ENCODE measurements at regions not wholly inside any gene's neighbourhood (a gene's known extent, or its start where the extent isn't known, plus 50 kb on each side); places are given as distances from the start of the nearest gene placed in this dataset.

DNA sequence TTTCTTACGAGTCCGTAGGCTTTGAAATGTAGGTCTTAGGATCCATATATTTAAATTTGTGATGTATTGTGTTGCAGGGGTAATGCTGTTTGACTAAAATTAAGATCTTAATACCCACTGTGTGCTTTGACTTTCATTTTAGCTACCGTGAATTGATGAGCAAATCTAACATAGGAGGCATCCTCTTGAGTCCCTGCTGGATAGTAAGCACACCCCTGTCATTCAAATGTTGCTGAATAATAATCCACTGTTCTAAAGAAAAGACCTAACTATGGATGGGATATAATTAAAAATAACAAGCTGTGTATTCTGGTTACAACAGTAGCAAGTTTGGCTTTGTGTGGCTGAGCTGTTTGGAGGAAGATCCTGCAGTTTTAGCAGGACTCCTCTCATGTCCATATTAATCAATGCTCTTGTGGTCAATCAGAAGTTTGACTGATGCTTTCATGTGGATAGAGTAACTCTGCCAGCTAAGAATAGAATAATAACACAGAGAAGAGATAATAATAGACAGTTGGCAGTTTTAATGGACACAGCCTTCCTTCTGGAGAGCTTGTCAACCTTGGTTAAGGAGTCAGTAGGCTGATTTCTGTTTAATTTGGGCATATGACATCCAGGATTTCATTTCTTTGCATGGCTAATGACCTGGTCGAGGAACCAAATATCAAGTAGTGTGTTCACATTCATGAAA is 148.1 kb upstream of the MIS18BP1 start:
- FAIRE-seq = no peak
- no peak for DNase-seq (ENCODE audit: low spot score in 2 of 2)

- FAIRE-seq (no peak), DNase-seq (ENCODE audit: low spot score in 2 of 2) (no peak)
These were observed 147.5 kb upstream of the MIS18BP1 start for GRCh38 chr14:45400509-45400908.

GRCh38 chr14:45381091-45381490 is 128.1 kb upstream of the MIS18BP1 start:
- FAIRE-seq (no peak), DNase-seq (ENCODE audit: low spot score in 2 of 2) (no peak)

DNA sequence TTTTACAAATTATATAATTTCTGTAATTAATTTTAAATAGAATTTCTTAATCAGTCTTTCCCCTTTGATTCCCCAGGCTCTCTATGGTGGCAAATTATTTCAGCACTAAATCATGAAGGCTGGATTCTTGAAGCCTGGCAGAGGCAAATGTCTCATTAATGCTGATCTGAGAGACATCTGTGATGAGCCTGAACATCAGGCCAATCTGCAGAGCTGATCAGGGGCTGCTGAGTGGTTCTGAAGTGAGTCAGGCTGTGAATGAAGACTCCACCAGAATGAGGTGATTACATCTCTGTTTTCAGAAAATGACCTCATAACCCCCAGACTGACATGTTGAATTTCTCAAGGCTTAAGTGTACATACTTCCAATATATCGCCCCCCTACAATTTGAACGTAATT is 124.2 kb upstream of the MIS18BP1 start:
- FAIRE-seq = no peak
- DNase-seq (ENCODE audit: low spot score in 2 of 2) = no peak

DNA sequence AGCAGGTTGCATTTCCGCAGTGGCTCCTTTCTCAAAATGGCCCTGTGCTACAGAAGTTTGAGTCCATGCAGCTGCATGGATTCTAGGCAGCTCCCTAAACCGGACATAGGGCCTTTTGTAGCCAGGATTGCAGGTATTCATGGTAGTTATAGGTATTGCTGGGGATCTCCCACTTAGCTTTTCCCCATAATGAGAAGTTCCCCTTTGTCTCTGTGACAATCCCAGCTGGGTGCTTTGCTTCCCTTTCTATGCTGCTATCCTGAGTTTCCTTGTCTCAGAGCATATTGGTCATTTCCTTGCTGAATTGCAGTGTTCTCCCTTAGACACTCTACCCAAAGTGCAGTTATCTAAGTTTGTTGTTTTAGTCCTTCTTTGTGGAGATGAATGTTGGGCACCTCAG is 120.9 kb upstream of the MIS18BP1 start:
- no peak for FAIRE-seq
- DNase-seq (ENCODE audit: low spot score in 2 of 2) = no peak

DNA sequence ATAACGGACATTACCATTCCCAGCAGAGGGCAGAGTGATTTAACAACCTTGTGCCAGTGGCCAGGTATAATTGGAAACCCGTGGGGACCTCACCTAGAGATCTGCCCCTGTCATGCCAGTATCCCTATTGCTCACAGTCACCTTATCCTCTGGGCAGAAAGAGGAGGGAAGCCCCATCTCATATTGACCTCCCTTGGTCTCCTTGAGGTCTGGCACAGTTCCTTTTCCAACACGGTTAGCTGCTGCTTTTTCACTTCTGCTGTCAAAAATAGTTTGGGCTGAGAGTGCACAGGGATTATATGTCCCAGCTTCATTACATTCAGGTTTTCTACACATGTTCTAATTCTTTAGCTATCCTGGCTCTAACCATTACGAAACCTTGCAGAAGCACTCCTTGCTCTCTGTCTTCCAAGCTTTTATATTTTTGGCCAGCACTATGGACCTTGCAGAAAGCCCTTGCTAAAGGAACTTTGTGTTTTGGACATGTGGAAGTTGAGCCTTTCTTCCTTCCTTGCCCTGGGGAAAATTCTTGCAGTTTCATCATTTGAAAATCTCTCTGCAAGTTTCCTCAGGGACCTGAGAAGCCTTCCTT is 111.7 kb upstream of the MIS18BP1 start:
- DNase-seq (ENCODE audit: low spot score in 2 of 2) (no peak), FAIRE-seq (no peak)

- FAIRE-seq (no peak), DNase-seq (ENCODE audit: low spot score in 2 of 2) (no peak)
These were observed 109.5 kb upstream of the MIS18BP1 start for GRCh38 chr14:45362505-45362904.

DNA sequence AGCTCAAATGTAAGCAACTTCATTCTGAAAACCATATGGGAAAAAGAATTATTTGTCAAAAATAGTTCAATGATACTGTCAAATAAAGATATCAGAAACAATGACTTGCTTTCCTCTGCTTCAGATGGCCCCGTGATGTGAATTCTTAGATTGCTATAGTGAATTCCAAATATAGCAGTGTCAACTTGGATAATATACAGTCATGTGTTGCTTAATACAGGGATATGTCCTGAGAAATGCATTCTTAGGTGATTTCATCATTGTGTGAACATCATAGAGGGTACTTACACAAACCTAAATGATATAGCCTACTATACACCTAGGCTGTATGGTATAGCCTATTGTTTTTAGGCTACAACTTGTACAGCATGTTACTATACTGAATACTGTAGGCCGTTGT is 108.7 kb upstream of the MIS18BP1 start:
- FAIRE-seq (no peak), DNase-seq (ENCODE audit: low spot score in 2 of 2) (no peak)

DNA sequence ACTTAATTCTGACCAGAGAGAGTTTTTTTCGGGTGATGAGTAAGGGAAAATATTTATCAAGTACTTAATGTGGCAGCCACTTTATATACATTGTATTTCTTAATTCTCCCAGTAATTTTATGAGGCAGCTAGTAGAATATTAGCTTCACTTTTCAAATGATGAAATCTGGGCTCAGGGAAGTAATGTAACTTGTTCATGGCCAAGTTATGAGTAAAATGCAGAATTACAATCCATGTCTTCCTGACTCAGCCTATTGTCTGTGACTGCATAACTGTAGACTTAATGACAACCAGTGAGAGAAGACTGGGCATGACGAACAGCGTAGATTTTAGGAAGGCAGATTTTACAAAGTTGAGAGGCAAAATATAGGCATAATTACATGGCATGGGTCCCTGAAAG is 106.7 kb upstream of the MIS18BP1 start:
- no peak for DNase-seq (ENCODE audit: low spot score in 2 of 2)
- FAIRE-seq = no peak

DNA sequence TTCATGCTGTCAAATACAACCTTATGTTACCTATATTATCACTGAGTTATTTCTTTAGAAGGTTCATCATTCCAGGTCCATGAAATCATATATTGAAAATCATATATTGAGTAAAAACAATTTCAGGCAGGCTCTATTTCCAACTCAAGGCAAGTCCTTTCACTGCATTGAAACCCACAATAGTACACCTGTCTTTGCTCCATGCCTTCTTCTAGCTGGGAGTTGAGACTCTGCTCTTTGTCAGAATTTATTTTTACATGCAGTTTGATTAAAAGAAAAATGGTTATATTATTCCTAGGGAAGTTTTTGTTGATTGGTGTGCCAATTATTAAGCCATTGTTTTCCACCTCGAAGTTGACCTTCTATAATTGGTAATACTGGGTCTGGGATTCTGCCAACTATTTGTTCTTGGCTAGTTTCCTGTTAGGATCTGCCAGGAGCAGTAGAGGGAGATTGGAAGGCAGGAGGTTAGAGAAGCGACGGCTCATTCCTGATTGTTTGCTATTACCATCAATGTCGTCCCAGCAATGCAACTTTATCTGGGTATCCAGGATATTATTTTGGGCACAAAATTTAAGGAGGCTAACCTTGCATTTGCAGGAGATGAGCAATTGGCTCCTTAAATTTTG is 79.5 kb upstream of the MIS18BP1 start:
- DNase-seq (ENCODE audit: low spot score in 2 of 2) (no peak), FAIRE-seq (no peak)

- FAIRE-seq (no peak), DNase-seq (ENCODE audit: low spot score in 2 of 2) (no peak)
These were observed 55.9 kb upstream of the MIS18BP1 start for GRCh38 chr14:45308745-45309397.

Measured in frontal cortex (tissue), 3 donors.